DLD1 (cell line): ENCODE measurements at regions not wholly inside any gene's neighbourhood (a gene's known extent, or its start where the extent isn't known, plus 50 kb on each side); places are given as distances from the start of the nearest gene placed in this dataset.

Experiments
- in situ Hi-C: cut with HindIII; loops from 2 replicates; pipeline ENCODE4 v1.10.0; 2017; ENCODE audit warnings: low sequenced_read_pairs

GRCh38 chr2:38174131-38174530, 98.2 kb upstream of the CYP1B1 start:
- in situ Hi-C loops, result no loop called here

GRCh38 chr2:38173683-38174082, 97.7 kb upstream of the CYP1B1 start:
- in situ Hi-C loops, result no loop called here

DNA sequence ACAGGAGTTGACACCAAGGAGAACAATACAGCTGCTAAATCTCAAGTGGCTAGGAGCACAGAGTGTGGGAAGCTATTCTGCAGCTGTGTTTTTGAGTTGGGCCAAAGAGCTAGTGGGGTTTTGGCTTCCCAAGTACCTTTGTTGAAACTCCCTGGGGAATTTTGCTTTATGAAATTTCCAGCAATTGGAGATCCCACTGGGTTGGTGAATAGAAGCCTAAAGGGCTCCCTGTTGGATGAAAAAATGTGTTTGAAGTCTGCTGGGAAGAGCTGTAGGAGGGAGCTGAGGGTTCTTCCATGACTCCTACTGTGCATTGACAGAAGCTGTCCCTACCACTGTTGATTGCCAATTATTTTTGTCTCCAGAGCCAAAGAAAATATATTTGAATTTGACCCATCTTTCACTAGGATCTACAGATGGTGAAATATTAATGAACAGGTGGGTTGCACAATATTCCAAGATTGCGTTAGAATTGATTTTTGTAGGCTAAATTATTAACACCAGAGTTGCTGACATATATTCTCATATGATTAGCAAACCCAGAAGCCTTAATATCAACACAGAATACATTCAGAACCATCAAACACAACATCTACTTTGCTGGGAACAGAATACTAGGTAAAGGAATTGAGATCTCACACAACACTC, 95.4 kb upstream of the CYP1B1 start:
- in situ Hi-C loops, result no loop called here

- in situ Hi-C loops, result no loop called here
Measured at GRCh38 chr2:38170733-38171132, 94.8 kb upstream of the CYP1B1 start.

GRCh38 chr2:38170067-38170466, 94.1 kb upstream of the CYP1B1 start:
- in situ Hi-C loops, result no loop called here

DNA sequence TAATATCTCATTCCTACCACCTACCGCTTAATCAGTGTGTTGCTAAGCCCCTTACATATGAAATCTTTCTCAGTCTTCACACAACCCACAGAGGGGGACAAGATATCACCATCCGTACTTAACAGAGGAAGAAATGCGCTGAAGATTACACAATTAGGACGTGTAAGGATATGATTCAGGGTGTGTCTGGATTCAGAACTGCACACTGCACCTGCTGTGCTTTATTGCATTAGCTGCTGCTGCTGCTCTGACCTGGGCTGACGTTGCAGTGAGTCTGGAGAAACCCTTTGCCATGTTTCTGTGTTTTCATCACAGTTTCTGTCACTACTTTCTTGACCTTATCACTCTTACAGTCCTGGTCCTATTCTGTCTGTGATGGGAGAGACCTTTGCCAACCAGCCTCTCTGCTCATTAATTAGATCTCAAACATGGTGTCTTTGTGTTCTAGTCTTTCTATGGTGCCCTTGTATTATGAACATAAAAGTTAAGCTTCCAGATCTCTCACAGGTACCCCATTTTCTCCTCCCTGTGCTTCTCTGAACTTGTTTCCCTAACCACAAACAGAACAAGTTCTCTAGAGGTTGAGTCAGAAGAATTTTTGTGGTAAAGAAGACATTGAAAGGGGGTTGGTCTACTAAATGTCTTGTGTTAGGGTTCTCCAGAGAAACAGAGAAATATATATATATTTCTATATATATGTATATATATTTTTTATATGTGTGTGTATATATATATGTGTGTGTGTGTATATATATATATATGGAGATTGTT, 92.9 kb upstream of the CYP1B1 start:
- in situ Hi-C loops, result no loop called here

- in situ Hi-C loops, result no loop called here
Measured at GRCh38 chr2:38167968-38168350, 92.0 kb upstream of the CYP1B1 start.

DNA sequence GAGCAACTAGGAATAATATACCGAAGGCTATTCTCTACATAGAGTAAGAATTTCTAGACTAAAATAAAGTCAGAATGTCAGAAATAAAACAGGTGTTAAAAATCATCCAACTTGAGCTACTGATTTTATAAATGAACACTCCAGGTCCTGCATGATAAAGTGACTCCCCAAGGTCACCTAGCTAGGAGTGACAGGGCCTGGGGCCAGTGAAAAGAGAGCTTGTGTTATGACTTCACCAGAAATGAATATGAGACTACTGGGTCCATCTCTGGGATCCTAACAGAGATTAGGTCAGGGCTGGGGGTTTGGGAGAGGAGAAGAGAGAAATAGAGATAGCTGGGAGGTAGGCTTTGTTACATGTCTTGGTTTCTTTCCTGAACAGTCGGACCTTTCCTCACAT, 89.7 kb upstream of the CYP1B1 start:
- in situ Hi-C loops, result no loop called here

GRCh38 chr2:38164881-38165280, 88.9 kb upstream of the CYP1B1 start:
- in situ Hi-C loops, result no loop called here

- in situ Hi-C loops, result no loop called here
Measured at GRCh38 chr2:38163579-38163978, 87.6 kb upstream of the CYP1B1 start.

- in situ Hi-C loops, result no loop called here
Measured at GRCh38 chr2:38163006-38163405, 87.1 kb upstream of the CYP1B1 start.

GRCh38 chr2:38160516-38160915, 84.6 kb upstream of the CYP1B1 start:
- in situ Hi-C loops, result no loop called here

DNA sequence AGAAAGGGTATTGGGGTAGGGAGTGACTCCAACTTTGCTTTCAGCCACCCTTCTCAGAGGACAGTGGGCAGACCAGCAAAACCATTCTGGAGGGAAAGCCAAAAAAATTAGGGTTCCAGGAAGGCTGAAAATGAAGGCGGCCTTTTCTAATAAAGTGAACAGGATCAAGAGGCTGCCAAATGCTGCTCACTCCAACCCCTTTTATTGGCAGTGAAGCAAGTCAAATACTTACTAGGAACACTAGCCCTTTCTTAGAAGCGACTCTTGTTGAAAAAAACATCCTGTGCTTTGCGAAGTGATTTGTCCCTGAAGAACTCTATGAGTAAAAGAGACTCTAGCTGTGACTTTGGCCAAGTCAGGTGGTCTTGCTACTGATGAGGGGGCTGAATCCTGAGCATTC, 83.6 kb upstream of the CYP1B1 start:
- in situ Hi-C loops, result loop anchor here (5.0 kb wide), 1 partner anchor 92 kb away; no protein-coding TSS in a partner anchor

GRCh38 chr2:38159191-38159590, 83.2 kb upstream of the CYP1B1 start:
- in situ Hi-C loops, result loop anchor here (5.0 kb wide), 1 partner anchor 92 kb away; no protein-coding TSS in a partner anchor

DNA sequence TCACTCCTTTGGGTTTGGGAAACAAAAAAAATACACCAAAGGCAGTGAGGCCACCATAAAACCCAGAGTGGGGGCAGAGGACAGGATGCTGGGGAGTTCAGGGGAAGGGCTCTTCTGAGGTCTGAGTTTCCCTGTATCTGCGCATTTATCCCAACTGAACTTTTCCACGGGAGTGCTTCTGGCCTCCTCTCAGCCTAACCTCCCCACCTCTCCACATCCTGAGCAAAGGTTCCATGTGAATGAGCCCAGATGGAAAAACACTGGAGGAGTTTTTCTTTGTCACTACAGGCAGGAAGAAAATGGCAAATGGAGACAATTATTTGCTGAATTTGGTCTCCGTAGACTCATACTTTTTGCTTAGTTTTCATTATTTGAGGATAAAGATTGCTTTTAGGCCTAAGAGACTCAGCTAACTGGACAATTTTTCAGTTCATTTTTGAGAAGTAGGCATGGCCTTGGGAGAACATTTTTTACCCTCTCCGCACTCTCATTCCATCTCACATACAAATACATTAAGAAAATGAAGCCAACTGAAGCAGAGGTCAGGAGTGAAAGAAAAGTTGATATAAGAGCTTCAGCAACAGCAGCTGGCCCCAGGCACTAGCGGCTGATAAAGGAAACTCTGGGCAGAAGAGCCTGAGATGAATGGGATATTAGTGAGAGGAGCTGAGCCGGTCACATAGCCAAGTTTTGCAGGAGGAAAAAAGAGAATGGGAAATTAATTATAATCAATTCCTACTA, 82.6 kb upstream of the CYP1B1 start:
- in situ Hi-C loops, result loop anchor here (5.0 kb wide), 1 partner anchor 91 kb away; no protein-coding TSS in a partner anchor

DNA sequence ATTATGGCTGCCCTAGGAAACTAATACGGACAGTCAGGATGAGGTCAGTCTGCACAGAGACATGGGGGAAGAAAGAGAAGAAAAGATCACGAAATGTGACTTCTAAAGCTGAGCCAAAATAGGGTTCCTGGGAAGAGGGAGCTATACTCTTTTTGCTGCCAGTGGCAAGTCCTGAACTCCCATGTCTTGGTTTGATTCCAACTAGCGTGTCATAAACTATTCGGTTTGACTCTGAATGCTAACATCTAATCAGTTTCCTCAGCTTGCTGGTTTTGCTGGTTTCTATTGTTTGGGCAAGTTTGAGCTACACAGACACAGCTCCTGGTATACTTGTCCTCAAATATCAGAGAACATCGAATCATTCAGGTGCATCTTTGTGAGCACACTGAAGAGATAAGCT, 80.5 kb upstream of the CYP1B1 start:
- in situ Hi-C loops, result loop anchor here (5.0 kb wide), 1 partner anchor 89 kb away; no protein-coding TSS in a partner anchor

DNA sequence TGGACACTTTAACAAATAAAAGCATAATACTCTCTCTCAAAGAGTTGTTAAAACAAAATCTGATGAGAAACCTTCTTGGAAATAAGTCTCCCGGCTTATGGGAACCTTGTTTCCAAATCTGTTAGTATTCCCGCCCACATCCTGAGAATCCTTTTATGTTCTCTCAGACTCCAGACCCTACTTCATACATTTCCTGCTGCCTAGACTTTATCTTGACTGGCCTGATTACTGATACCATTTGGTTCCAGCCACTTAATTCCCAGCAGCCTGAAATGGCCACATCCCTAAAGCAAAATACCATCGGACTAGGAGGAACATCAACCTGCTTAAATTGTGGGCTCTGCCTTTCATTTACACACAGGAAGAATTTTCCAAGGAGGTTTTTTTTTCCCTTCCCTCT, 79.1 kb upstream of the CYP1B1 start:
- in situ Hi-C loops, result loop anchor here (5.0 kb wide), 1 partner anchor 88 kb away; no protein-coding TSS in a partner anchor

DNA sequence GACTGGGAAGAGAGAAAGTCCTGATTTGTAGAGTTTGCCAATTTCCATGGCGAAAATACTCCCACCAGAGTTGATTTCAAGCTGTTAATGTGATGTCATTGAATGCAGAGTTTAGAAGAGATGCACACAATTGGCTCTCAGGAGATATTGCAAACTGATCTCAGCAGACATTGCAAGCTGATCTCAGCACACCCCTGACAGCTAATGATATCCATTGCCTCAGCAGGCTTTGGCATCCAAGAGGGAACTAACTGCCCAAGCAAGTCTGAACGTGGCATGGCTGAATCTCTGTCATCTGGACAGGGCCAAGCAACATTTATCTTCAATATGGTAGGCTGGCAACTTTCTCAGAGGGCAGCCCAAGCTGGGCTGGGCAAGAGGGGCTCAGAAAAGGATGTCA, 78.4 kb upstream of the CYP1B1 start:
- in situ Hi-C loops, result no loop called here

- in situ Hi-C loops, result no loop called here
Measured at GRCh38 chr2:38153476-38154135, 77.7 kb upstream of the CYP1B1 start.

GRCh38 chr2:38152913-38153312, 77.0 kb upstream of the CYP1B1 start:
- in situ Hi-C loops, result no loop called here

GRCh38 chr2:38152035-38152434, 76.1 kb upstream of the CYP1B1 start:
- in situ Hi-C loops, result no loop called here
